Activated CD4-positive, alpha-beta T cell treated with anti-CD3 and anti-CD28 coated beads for 4 hours (primary cell): ENCODE measurements at regions not wholly inside any gene's neighbourhood (a gene's known extent, or its start where the extent isn't known, plus 50 kb on each side); places are given as distances from the start of the nearest gene placed in this dataset.

Source experiments
- DNase-seq, 2 donors: peaks; one replicate each; pipeline ENCODE4 v3.0.0-alpha.2; 2020

DNA sequence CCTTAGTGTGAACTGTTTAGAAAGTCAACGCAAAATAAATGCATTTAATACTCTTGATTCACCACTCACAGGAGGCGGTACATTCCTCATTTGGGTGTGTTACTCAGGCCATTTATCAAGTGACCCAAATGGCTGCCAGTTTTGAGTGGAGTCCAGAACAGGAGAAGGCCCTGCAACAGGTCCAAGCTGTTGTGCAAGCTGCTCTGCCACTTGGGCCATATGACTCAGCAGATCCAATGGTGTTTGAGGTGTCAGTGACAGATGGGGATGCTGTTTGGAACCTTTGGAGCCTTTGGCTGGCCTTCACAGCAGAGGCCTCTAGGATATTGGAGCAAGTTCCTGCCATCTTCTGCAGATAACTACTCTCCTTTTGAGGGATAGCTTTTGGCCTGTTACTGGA lies 609.2 kb downstream of the KCNT2 start:
- no peak for DNase-seq

DNA sequence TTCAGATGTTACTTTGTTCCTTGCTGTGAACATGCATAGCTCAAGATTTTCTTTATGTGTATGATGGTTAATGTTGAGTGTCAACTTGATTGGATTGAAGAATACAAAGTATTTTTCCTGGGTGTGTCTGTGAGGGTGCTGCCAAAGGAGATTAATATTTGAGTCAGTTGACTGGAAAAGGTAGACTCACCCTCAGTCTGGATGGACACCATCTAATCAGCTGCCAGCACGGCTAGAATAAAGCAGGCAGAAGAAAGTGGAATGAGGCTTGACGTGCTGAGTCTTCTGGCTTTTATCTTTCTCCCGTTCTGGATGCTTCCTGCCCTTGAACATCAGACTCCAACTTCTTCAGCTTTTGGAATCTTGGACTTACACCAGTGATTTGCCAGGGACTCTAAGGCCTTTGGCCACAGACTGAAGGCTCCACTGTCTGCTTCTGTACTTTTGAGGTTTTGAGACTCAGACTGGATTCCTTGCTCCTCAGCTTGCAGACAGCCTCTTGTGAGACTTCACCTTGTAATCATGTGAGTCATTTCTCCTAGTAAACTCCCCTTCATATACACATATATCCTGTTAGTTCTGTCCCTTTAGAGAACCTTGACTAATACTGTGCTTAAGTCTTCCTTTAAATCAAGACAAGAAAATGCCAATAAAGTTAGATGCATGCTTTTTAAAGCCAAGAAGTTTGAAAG lies 626.6 kb downstream of the KCNT2 start:
- DNase-seq = no peak

DNA sequence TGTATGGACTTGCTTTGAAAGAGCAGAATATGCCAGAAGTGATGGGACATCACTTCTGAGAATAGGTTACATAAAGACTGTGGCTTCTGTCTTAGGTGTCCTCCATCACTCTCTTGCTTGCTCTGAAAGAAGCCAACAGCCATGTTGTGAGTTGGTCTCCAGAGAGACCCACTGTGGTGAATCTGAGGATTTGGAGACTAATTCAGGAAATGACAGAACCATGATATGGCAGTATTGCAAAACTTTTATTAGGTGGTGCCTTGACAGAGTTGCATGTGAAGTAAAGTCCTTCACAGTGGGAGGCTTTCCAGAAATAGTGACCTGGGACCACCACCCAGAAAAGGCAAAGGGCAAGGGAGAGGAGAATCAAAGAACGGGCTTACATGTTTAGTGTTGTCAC lies 628.6 kb downstream of the KCNT2 start:
- no peak for DNase-seq

DNA sequence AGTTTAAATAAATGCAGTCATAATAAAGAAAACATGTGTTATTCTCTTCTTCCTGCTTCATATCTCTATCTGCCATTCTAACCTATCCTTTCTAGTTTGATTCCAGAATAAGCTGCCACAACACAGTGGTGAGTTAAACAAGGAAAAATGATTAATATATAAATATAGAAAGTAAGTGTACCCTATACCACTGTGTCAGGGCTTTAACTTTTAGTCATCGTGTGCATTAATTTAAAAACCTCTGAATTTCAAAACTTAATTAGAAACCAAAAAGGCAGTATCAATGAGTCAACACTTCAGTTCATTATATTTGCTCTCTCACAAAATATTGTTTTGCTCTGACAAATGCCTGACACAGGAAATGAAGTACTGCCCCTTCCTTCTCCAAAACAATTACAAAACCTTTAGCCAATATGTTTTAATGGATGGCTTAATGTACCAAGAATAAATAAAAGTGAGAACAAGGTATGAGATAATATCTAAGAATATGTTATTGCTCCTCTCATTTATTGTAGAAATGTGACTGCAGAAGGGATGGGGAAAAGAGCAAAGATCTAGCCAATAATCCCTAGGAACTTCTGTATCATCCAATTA lies 634.8 kb downstream of the KCNT2 start:
- DNase-seq = no peak

GRCh38 chr1:195971589-195971988 lies 636.7 kb downstream of the KCNT2 start:
- DNase-seq = no peak

DNA sequence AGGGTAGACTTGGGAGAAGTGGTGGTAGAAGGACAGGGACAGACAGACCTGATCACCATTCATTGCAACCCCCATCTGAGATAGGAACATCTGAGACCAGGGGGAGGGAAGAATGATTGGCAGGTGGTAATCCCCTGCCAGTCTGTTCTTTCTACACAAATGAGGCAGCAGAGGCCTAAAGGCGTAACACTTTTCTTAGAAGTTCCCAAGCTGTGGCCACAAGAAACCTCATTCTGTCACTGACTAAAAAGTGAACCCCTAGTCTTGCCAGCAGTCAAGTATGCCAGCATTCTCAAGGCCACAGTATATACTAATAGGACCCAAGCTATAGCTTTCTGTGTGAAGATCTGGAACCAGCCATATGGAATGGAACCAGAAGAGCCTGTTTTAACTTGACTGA lies 638.0 kb downstream of the KCNT2 start:
- no peak for DNase-seq

DNA sequence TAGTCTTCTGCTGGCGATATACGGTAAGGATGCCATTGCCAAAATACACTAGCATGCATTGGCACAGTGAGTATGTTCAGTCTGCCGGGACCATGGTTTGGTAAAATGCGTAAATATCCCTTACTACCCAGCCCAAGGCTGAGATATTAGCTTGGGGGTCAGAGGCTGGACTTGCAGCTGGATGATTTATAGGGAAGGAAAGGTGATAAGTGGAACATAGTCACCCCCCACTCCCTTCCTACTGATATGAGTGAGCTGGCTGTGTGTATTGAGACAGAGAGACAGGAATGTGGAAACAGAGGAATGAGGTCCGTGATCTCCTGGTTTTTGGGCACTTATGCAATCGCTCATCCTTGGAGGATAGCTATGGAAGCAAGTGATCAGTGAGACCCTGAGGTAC lies 642.8 kb downstream of the KCNT2 start:
- no peak for DNase-seq

DNA sequence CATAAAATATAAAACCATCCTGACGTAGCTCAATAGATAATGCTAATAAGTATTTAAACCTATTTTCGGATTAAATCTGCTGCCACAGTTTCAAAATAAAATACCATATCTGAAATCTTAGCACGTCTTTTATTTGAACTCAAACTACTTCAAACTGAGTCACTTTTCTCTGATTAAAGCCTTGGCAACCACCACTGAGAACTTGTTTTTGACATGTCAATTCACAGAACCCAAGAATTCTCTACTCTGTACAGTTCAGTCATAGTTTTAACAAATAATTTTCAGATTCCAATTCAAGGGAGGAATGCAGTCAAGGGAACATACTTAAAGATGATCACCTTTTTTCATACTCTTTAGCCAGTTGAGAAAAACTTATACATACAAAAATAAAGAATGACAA lies 643.2 kb downstream of the KCNT2 start:
- DNase-seq = no peak

GRCh38 chr1:195964516-195964915 lies 643.7 kb downstream of the KCNT2 start:
- DNase-seq = no peak

- DNase-seq = no peak
These were observed 646.2 kb downstream of the KCNT2 start for GRCh38 chr1:195962051-195962450.

GRCh38 chr1:195960580-195960979 lies 647.7 kb downstream of the KCNT2 start:
- no peak for DNase-seq

GRCh38 chr1:195958131-195958530 lies 650.1 kb downstream of the KCNT2 start:
- no peak for DNase-seq

GRCh38 chr1:195956845-195957244 lies 651.4 kb downstream of the KCNT2 start:
- no peak for DNase-seq

GRCh38 chr1:195954848-195955247 lies 653.4 kb downstream of the KCNT2 start:
- no peak for DNase-seq

- no peak for DNase-seq
These were observed 656.9 kb downstream of the KCNT2 start for GRCh38 chr1:195951313-195951712.

- no peak for DNase-seq
These were observed 659.9 kb downstream of the KCNT2 start for GRCh38 chr1:195948123-195948895.

- DNase-seq = no peak
These were observed 661.7 kb downstream of the KCNT2 start for GRCh38 chr1:195946500-195946899.

DNA sequence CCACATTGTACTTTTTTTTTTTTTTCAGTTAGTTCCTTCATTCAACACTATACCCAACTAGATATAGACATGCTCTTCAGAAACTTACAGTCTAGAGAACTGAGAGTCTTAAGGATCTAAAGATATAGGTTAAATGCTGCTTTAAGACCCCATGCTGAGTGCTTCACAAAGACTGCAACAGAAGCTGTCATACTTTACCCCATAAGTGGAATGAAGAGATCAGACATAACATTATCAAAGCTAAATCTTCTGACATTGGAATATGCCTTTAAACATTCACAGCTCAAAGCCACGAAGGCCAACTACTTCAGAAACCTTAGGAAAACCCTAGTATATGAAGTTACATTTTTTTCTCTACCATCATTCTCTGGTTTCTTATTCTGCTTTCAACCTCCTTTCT lies 666.4 kb downstream of the KCNT2 start:
- DNase-seq = no peak

DNA sequence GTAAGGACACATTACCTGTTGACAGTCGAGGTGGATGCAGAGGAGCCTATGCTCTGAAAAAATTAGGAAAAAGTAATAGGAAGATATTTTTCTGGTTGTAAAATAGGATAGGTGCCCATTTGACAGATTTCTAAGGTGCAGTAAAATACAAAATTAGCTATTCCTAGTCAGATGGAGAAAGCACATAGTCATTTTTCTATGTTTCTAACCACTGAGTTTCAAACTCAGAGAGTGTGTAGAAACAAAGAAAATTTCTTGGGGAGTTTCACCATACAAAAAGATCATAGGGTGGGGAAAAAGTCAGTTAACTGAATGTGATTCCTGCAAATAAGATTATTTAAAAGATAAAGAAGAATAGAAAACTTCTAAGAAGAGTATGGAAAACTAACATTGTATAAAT lies 666.9 kb downstream of the KCNT2 start:
- DNase-seq = no peak

- DNase-seq = no peak
These were observed 668.4 kb downstream of the KCNT2 start for GRCh38 chr1:195939844-195940243.

DNA sequence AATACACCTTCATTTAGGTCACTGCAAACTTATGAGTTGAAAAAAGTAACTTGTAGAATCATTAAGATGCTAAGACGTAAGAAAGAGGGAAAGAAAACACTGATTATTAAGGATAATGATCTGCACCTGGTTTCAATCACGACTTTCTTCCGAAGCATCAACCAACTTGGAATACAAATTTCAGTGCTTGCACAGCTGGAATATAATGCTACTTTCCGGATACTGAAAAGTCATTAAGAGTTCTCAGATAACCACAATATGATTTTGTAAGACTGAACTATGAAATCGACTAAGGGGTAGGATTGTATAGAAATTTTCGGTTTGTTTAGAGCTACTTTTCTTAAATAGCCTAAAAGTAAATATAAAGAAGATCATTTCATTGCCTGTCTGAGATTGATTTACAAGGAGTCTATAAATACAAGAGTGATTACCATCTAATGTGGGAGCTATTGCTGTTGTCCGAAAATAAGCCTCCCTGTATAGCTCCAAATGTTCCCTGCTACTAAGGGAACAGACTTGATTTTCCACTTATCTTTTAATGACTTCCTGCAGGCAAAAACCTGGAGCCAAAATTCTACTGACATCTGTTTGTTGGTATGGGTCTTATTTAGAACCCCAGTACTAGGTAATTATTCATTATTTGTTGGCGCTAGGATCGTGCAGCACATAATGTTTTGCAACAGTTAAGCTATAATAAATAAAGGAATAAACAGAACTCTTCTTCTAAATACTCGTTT lies 673.3 kb downstream of the KCNT2 start:
- no peak for DNase-seq

- DNase-seq = no peak
These were observed 674.4 kb downstream of the KCNT2 start for GRCh38 chr1:195933835-195934234.

DNA sequence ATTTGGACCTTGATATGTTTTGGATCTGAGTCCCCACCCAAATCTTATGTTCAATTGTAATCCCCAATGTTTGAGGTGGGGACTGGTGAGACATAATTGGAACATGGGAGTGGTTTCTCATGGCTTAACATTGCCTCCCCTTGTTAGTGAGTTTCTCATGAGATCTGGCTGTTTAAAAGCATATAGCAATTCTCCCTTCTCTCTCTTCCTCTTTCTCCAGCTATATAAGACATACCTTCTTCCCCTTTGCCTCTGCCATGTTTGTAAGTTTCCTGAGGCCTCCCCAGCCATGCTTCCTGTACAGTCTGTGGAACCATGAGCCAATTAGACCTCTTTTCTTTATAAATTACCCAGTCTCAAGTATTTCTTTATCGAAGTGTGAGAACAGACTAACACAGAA lies 692.4 kb downstream of the KCNT2 start:
- DNase-seq = no peak

DNA sequence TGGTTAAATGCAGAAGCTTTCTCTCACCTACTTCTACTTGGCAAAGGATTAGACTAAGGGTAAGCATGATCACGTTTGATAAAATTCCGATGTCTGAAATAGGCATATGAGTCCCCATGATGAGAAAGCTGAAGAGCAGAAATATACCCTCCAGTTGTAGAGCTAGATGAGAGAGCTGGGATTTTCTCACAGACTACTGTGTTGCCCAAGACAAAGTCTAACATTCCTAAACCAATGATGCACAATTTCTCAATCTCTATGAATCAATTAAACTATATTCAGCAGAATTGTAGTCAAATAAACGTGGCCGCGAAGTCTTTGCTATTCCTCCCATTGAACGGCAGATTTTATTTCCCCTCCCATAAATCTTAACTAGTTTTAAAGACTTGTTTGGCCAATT lies 699.2 kb downstream of the KCNT2 start:
- no peak for DNase-seq
